HepG2 (cell line): ENCODE measurements at regions not wholly inside any gene's neighbourhood (a gene's known extent, or its start where the extent isn't known, plus 50 kb on each side); places are given as distances from the start of the nearest gene placed in this dataset.

ENCODE experiments used
- ATAC-seq: fragments of 200-7000 bp; cut with Tn5 transposase; 3 replicates; pipeline ENCODE4 v1.9.1; 2020; ENCODE audit warnings: mild to moderate bottlenecking, moderate library complexity
- BruUV-seq: library from RNA; stranded (reverse); fragments of 400-500 nt; replicated peaks from 2 replicates; lab custom pipeline; 2021; lab: Mats Ljungman, UMichigan
- CTCF ChIA-PET: fragments of 300-600 bp; formaldehyde crosslinking; extraction: SDS; loops from one replicate; lab custom pipeline; 2021; ENCODE audit warnings: low total read pairs, inconsistent platforms, low intra/inter-chr PET ratio; lab: Yijun Ruan, JAX
- POLR2A ChIA-PET: fragments of 350-600 bp; sonication (Branson Sonifier 250); formaldehyde crosslinking; loops from one replicate; lab custom pipeline; 2020; ENCODE audit warnings: antibody characterized with exemption, inconsistent platforms; lab: Yijun Ruan, JAX
- DNase-seq: peaks from one replicate; pipeline ENCODE4 v3.0.0-alpha.2; 2015; ENCODE audit warnings: low spot score
- FAIRE-seq: peaks from 3 replicates; lab custom pipeline; 2011; peaks lifted over from hg19 to GRCh38; lab: Jason Lieb, UNC
- H2AFZ ChIP-seq: one replicate; pipeline ENCODE4 v1.6.1; 2011; ENCODE audit warnings: low read length, inconsistent platforms
- H3K27ac ChIP-seq: fragments of 300-600 bp; 3 replicates; pipeline ENCODE4 v1.8.0; 2011; ENCODE audit warnings: mixed run types, mild to moderate bottlenecking, mixed read lengths, low read length, inconsistent platforms; ENCODE audit not compliant: insufficient read depth; ENCODE audit errors: extremely low read length
- H3K27me3 ChIP-seq, 2 experiments: fragments of 200-600 bp in 1 of 2; 2 replicates in 1 of 2; 3 replicates in 1 of 2; pipeline versions ENCODE4 v1.6.0 to v1.8.0; 2011; ENCODE audit warnings: low read length in 2 of 2, mild to moderate bottlenecking in 2 of 2, moderate library complexity in 2 of 2, inconsistent platforms in 1 of 2; ENCODE audit not compliant: insufficient read depth in 2 of 2, control insufficient read depth in 1 of 2
- H3K36me3 ChIP-seq, 2 experiments: fragments of 200-600 bp in 1 of 2; replicated peaks in 1 of 2; 2 replicates in 1 of 2; 3 replicates in 1 of 2; pipeline versions ENCODE4 v1.5.1 to v1.8.0; 2011; ENCODE audit warnings: low read length in 2 of 2, inconsistent platforms in 1 of 2; ENCODE audit not compliant: insufficient read depth in 2 of 2, control insufficient read depth in 1 of 2
- H3K4me1 ChIP-seq: 2 replicates; pipeline ENCODE4 v1.5.1; 2012; ENCODE audit warnings: low read length, inconsistent platforms; ENCODE audit not compliant: insufficient read depth
- H3K4me2 ChIP-seq: 2 replicates; pipeline ENCODE4 v1.6.0; 2011; ENCODE audit warnings: low read depth, low read length, inconsistent platforms
- H3K4me3 ChIP-seq, 3 experiments: fragments of 200-600 bp in 1 of 3; sonication (generic), shearing (Covaris generic) in 1 of 3; replicated peaks in 1 of 3; 2 replicates each; pipeline ENCODE4 v1.5.1; 2011 to 2016; ENCODE audit warnings: low read length in 3 of 3, inconsistent platforms in 2 of 3, low read depth in 2 of 3, mild to moderate bottlenecking in 2 of 3, control low read depth in 1 of 3, mixed read lengths in 1 of 3; ENCODE audit not compliant: insufficient read depth in 1 of 3
- H3K79me2 ChIP-seq: one replicate; pipeline ENCODE4 v1.6.1; 2011; ENCODE audit warnings: low read length, inconsistent platforms; ENCODE audit not compliant: insufficient read depth
- H3K9ac ChIP-seq: 2 replicates; pipeline ENCODE4 v1.6.0; 2011; ENCODE audit warnings: mild to moderate bottlenecking, low read depth, low read length, inconsistent platforms; ENCODE audit not compliant: insufficient read depth
- H3K9me3 ChIP-seq: 2 replicates; pipeline ENCODE4 v1.5.1; 2012; ENCODE audit warnings: mild to moderate bottlenecking, low read length
- H4K20me1 ChIP-seq: 2 replicates; pipeline ENCODE4 v1.6.0; 2011; ENCODE audit warnings: inconsistent platforms, mild to moderate bottlenecking, low read length, moderate library complexity; ENCODE audit not compliant: insufficient read depth
- CCAR2 ChIP-seq: fragments of 200-400 bp; formaldehyde crosslinking; optimal IDR thresholded peaks from 2 replicates; pipeline ENCODE3; 2018; ENCODE audit warnings: low read depth, mild to moderate bottlenecking, low read length, moderate library complexity
- EEA1 ChIP-seq: sonication (generic); formaldehyde crosslinking; IDR thresholded peaks from 2 replicates; pipeline ENCODE4 v1.5.1; 2020; ENCODE audit warnings: mild to moderate bottlenecking, missing genetic modification reagents, borderline replicate concordance
- GLI4 ChIP-seq: sonication (generic); formaldehyde crosslinking; IDR thresholded peaks from 2 replicates; pipeline ENCODE4 v1.5.1; 2020; ENCODE audit warnings: missing genetic modification reagents, mild to moderate bottlenecking, moderate library complexity, borderline replicate concordance
- IKZF5 ChIP-seq: IDR thresholded peaks from 2 replicates; pipeline ENCODE4 v1.6.1; 2018; ENCODE audit warnings: missing genetic modification reagents, mild to moderate bottlenecking, missing compliant biosample characterization
- NFE2L2 ChIP-seq: fragments of 150-350 bp; IDR thresholded peaks from 2 replicates; pipeline ENCODE4 v1.6.1; 2014; ENCODE audit warnings: low read length
- NR2C2 ChIP-seq: sonication (generic); formaldehyde crosslinking; IDR thresholded peaks from 2 replicates; pipeline ENCODE4 v1.4.0; 2020; ENCODE audit warnings: missing genetic modification reagents, mild to moderate bottlenecking, moderate library complexity, borderline replicate concordance
- PBX2 ChIP-seq: IDR thresholded peaks from 2 replicates; pipeline ENCODE4 v1.6.1; 2016; ENCODE audit warnings: control low read depth
- SOX6 ChIP-seq, 2 experiments: fragments of 450-650 bp in 1 of 2; sonication (generic) in 1 of 2; formaldehyde crosslinking in 1 of 2; IDR thresholded peaks; 2 replicates each; pipeline versions ENCODE4 v1.4.0 to v1.6.1; 2017 to 2020; ENCODE audit warnings: antibody characterized with exemption in 1 of 2, mild to moderate bottlenecking in 1 of 2, missing genetic modification reagents in 1 of 2
- TIGD3 ChIP-seq: sonication (generic); formaldehyde crosslinking; IDR thresholded peaks from 2 replicates; pipeline ENCODE4 v1.5.1; 2020; ENCODE audit warnings: mild to moderate bottlenecking, missing genetic modification reagents, borderline replicate concordance
- TRIM24 ChIP-seq: sonication (generic); formaldehyde crosslinking; IDR thresholded peaks from 2 replicates; pipeline ENCODE4 v1.8.0; 2022; ENCODE audit warnings: mild to moderate bottlenecking, missing genetic modification reagents
- UBTF ChIP-seq: sonication (generic); formaldehyde crosslinking; IDR thresholded peaks from 2 replicates; pipeline ENCODE4 v1.4.0; 2020; ENCODE audit warnings: mild to moderate bottlenecking, missing genetic modification reagents
- ZBTB4 ChIP-seq: sonication (generic); formaldehyde crosslinking; IDR thresholded peaks from 2 replicates; pipeline ENCODE4 v1.4.0; 2020; ENCODE audit warnings: missing genetic modification reagents, mild to moderate bottlenecking, borderline replicate concordance
- ZFP90 ChIP-seq: sonication (generic); formaldehyde crosslinking; IDR thresholded peaks from 2 replicates; pipeline ENCODE4 v1.8.0; 2022; ENCODE audit warnings: missing genetic modification reagents, mild to moderate bottlenecking, inconsistent platforms, borderline replicate concordance
- ZNF24 ChIP-seq: fragments of 450-650 bp; IDR thresholded peaks from 2 replicates; pipeline ENCODE4 v1.6.1; 2017; ENCODE audit warnings: antibody characterized with exemption, mild to moderate bottlenecking
- ZNF530 ChIP-seq: sonication (generic); formaldehyde crosslinking; IDR thresholded peaks from 2 replicates; pipeline ENCODE4 v1.5.0; 2020; ENCODE audit warnings: low read depth, mild to moderate bottlenecking, missing genetic modification reagents
- ZSCAN31 ChIP-seq: sonication (generic); formaldehyde crosslinking; IDR thresholded peaks from 2 replicates; pipeline ENCODE4 v1.5.0; 2020; ENCODE audit warnings: low read depth, mild to moderate bottlenecking, missing genetic modification reagents
- in situ Hi-C: cut with HindIII; loops from 2 replicates; pipeline ENCODE4 v1.10.0; 2017; ENCODE audit warnings: low pct_unique_long_range_greater_than_20kb; ENCODE audit not compliant: extremely low pct_ligation_motif_present
- intact Hi-C: fragments of 100-400 bp; cut with micrococcal nuclease; formaldehyde crosslinking; loops from one replicate; pipeline ENCODE4 v1.10.0; 2022; ENCODE audit not compliant: unreplicated experiment

- intact Hi-C loops, result no loop called here
- H3K27me3 ChIP-seq, result no peaks in the 10 kb centered on the region; a peak in 1 of 5 replicates
- H3K27ac ChIP-seq, result no peak overlapping the region
- DNase-seq (no peak), ATAC-seq (no peak), FAIRE-seq (no peak)
- no TSS peak for BruUV-seq
- ChIA-PET POLR2A (no interaction called here), CTCF (no interaction called here)
- no peak overlapping the region for H3K9ac ChIP-seq
- no peaks in the 10 kb centered on the region for H4K20me1 ChIP-seq
- no peaks in the 10 kb centered on the region for H3K79me2 ChIP-seq
- no peak overlapping the region for H3K4me3 ChIP-seq
- no peaks in the 10 kb centered on the region for H3K9me3 ChIP-seq
- no peaks in the 10 kb centered on the region for H3K4me1 ChIP-seq
- no peaks in the 10 kb centered on the region for H3K36me3 ChIP-seq
- no peak overlapping the region for H2AFZ ChIP-seq
- in situ Hi-C loops, result no loop called here
- H3K4me2 ChIP-seq, result no peak overlapping the region
- TF ChIP-seq SOX6 (IDR thresholded peaks at IDR 0.05) (no peak), SOX6 (CRISPR knock-in tag; IDR thresholded peaks at IDR 0.05) (no peak), ZNF24 (no peak), NFE2L2 (no peak), PBX2 (CRISPR knock-in tag) (no peak), EEA1 (CRISPR knock-in tag) (no peak), ZSCAN31 (CRISPR knock-in tag) (no peak), TRIM24 (no peak), UBTF (CRISPR knock-in tag) (no peak), CCAR2 (no peak), IKZF5 (no peak), ZFP90 (no peak), NR2C2 (CRISPR knock-in tag) (no peak), TIGD3 (CRISPR knock-in tag) (no peak), ZNF530 (no peak), ZBTB4 (no peak), GLI4 (CRISPR knock-in tag) (no peak)
Measured at GRCh38 chr3:117625174-117625573, 915.6 kb downstream of the TUSC7 start.
